Neuronal stem cell (in vitro differentiated cells): ENCODE measurements at regions not wholly inside any gene's neighbourhood (a gene's known extent, or its start where the extent isn't known, plus 50 kb on each side); places are given as distances from the start of the nearest gene placed in this dataset.

Source experiments
- DNase-seq: peaks from one replicate; pipeline ENCODE4 v3.0.0-alpha.2; 2013; ENCODE audit warnings: low spot score
- H2AFZ ChIP-seq: one replicate; pipeline ENCODE4 v1.6.1; 2013; ENCODE audit warnings: mild to moderate bottlenecking, low read length, inconsistent platforms
- H2AK5ac ChIP-seq: 2 replicates; pipeline ENCODE4 v1.6.1; 2013; ENCODE audit warnings: low read depth, mild to moderate bottlenecking, inconsistent platforms, low read length, moderate library complexity, mixed read lengths
- H2BK120ac ChIP-seq: 2 replicates; pipeline ENCODE4 v1.6.1; 2013; ENCODE audit warnings: low read depth, mild to moderate bottlenecking, inconsistent platforms, low read length, moderate library complexity, mixed read lengths
- H2BK12ac ChIP-seq: one replicate; pipeline ENCODE4 v1.6.1; 2013; ENCODE audit warnings: low read length, inconsistent platforms
- H2BK15ac ChIP-seq: 2 replicates; pipeline ENCODE4 v1.6.1; 2013; ENCODE audit warnings: mild to moderate bottlenecking, low read length, inconsistent platforms, mixed read lengths
- H2BK5ac ChIP-seq: one replicate; pipeline ENCODE4 v1.6.1; 2013; ENCODE audit warnings: inconsistent platforms, mild to moderate bottlenecking, low read length, moderate library complexity
- H3K14ac ChIP-seq: one replicate; pipeline ENCODE4 v1.6.1; 2013; ENCODE audit warnings: low read length, inconsistent platforms
- H3K18ac ChIP-seq: 2 replicates; pipeline ENCODE4 v1.6.1; 2013; ENCODE audit warnings: low read length, inconsistent platforms
- H3K23ac ChIP-seq: 2 replicates; pipeline ENCODE4 v1.6.1; 2013; ENCODE audit warnings: low read depth, mild to moderate bottlenecking, mixed read lengths, low read length, inconsistent platforms; ENCODE audit not compliant: poor library complexity
- H3K27ac ChIP-seq: replicated peaks from 3 replicates; pipeline ENCODE4 v1.5.1; 2013; ENCODE audit warnings: low read length, inconsistent platforms
- H3K27me3 ChIP-seq, 3 experiments: 2 replicates each; pipeline ENCODE4 v1.6.1; 2013; ENCODE audit warnings: low read length in 3 of 3, mild to moderate bottlenecking in 2 of 3, inconsistent platforms in 1 of 3, low read depth in 1 of 3, mixed read lengths in 1 of 3, moderate library complexity in 1 of 3; ENCODE audit not compliant: control insufficient read depth in 3 of 3, insufficient read depth in 3 of 3
- H3K36me3 ChIP-seq, 2 donors: replicated peaks in 1 of 2; 2 replicates each; pipeline ENCODE4 v1.6.1; 2013; ENCODE audit warnings: low read length in 2 of 2; ENCODE audit not compliant: control insufficient read depth in 2 of 2, insufficient read depth in 2 of 2
- H3K4ac ChIP-seq: 2 replicates; pipeline ENCODE4 v1.6.1; 2013; ENCODE audit warnings: inconsistent platforms, mild to moderate bottlenecking, low read length, moderate library complexity
- H3K4me1 ChIP-seq, 2 donors: 1 replicate in 1 of 2; 2 replicates in 1 of 2; pipeline ENCODE4 v1.6.1; 2013; ENCODE audit warnings: low read length in 2 of 2, low read depth in 1 of 2; ENCODE audit not compliant: control insufficient read depth in 2 of 2, insufficient read depth in 1 of 2
- H3K4me2 ChIP-seq: one replicate; pipeline ENCODE4 v1.6.1; 2013; ENCODE audit warnings: mild to moderate bottlenecking, low read length, inconsistent platforms; ENCODE audit not compliant: insufficient read depth, poor library complexity, severe bottlenecking
- H3K4me3 ChIP-seq, 2 donors: 2 replicates each; pipeline ENCODE4 v1.5.1; 2013; ENCODE audit warnings: low read length in 2 of 2, mild to moderate bottlenecking in 2 of 2, inconsistent platforms in 1 of 2, moderate library complexity in 1 of 2
- H3K79me1 ChIP-seq: one replicate; pipeline ENCODE4 v1.6.1; 2013; ENCODE audit warnings: low read depth, mild to moderate bottlenecking, inconsistent platforms, low read length, moderate library complexity
- H3K9ac ChIP-seq: one replicate; pipeline ENCODE4 v1.6.1; 2013; ENCODE audit warnings: mild to moderate bottlenecking, low read depth, low read length, inconsistent platforms; ENCODE audit not compliant: poor library complexity
- H3K9me3 ChIP-seq, 2 donors: replicated peaks in 1 of 2; 2 replicates each; pipeline versions ENCODE3 to v1.6.1; 2013; ENCODE audit warnings: low read length in 2 of 2, mild to moderate bottlenecking in 2 of 2, inconsistent platforms in 1 of 2, low read depth in 1 of 2, mixed read lengths in 1 of 2, moderate library complexity in 1 of 2; ENCODE audit not compliant: control insufficient read depth in 2 of 2, insufficient read depth in 1 of 2
- H4K8ac ChIP-seq: one replicate; pipeline ENCODE4 v1.6.1; 2013; ENCODE audit warnings: low read depth, mild to moderate bottlenecking, inconsistent platforms, low read length, moderate library complexity
- H4K91ac ChIP-seq: one replicate; pipeline ENCODE4 v1.6.1; 2013; ENCODE audit warnings: low read length, low read depth, mild to moderate bottlenecking, inconsistent platforms; ENCODE audit not compliant: poor library complexity
- WGBS, 2 donors: extraction: QIAGEN DNeasy Blood & Tissue Kit; methylation state at CpG; one replicate each; pipeline ENCODE4 v1.1.7; 2013; ENCODE audit warnings: missing lambda C conversion rate in 2 of 2, mixed read lengths in 1 of 2; ENCODE audit not compliant: insufficient read length in 2 of 2, insufficient replicate concordance in 1 of 2; ENCODE audit errors: extremely low coverage in 2 of 2; 5-methylcytosine and 5-hydroxymethylcytosine counted together

DNA sequence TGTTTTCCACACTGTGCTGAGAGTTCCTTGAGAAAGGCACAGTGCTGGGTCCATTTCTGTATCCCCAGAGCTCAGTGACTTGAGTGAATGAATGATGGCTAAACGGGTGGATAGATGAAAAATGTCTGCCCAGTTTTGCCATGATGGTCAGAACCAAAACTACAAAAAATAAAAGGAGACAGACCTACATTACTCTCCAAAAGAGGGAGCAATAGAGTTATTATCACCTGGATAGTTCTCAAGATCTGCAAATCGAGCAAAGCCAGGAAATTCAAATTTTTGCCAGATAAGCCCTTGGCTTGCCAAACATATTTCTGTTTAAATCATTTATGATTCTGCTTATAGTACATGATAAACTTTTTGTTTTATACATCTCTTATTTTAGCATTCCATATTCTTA lies 214.2 kb upstream of the ZNF462 start:
- Histone ChIP-seq H3K9ac (no peak overlapping the region), H3K4ac (no peak overlapping the region), H2BK120ac (no peak overlapping the region), H3K79me1 (no peaks in the 10 kb centered on the region), H3K27ac (no peak overlapping the region), H3K4me3 (no peak overlapping the region), H4K91ac (no peak overlapping the region), H2BK12ac (no peak overlapping the region), H2BK15ac (no peak overlapping the region), H2AK5ac (no peak overlapping the region), H4K8ac (no peak overlapping the region), H2AFZ (no peak overlapping the region), H3K4me2 (no peak overlapping the region), H3K36me3 (no peaks in the 10 kb centered on the region), H3K14ac (no peak overlapping the region), H3K18ac (no peak overlapping the region), H3K9me3 (no peaks in the 10 kb centered on the region), H3K27me3 (no peaks in the 10 kb centered on the region), H3K23ac (no peak overlapping the region), H2BK5ac (no peak overlapping the region), H3K4me1 (no peaks in the 10 kb centered on the region)
- no peak for DNase-seq
- no CpG with 5 or more reads among the region's 2 CpGs for WGBS, 2 donors

DNA sequence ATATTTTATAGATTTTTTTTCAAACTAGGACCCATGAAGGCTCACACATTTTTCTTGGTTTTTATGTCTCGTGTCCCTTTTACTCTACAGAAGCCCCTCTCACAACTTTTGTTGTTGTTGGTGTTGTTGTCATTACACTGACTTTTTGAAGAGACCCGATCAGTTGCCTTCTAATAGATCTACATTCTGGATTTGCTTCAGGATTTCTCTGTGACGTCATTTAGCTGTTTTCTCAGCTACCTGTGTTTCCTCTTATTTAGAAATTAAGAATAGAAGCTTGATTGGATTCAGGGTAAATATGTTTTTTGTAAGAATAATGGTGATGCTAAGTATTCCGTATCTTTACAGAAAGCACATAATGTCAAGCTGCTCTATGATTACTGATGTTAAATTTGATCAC lies 213.3 kb upstream of the ZNF462 start:
- H4K8ac ChIP-seq: no peak overlapping the region
- H3K14ac ChIP-seq: no peak overlapping the region
- no peak overlapping the region for H3K4ac ChIP-seq
- no peak overlapping the region for H2AFZ ChIP-seq
- no peaks in the 10 kb centered on the region for H3K27me3 ChIP-seq
- no peaks in the 10 kb centered on the region for H3K4me1 ChIP-seq
- no peaks in the 10 kb centered on the region for H3K9me3 ChIP-seq
- no CpG with 5 or more reads among the region's 4 CpGs for WGBS, 2 donors
- H2BK5ac ChIP-seq: no peak overlapping the region
- H3K36me3 ChIP-seq: no peaks in the 10 kb centered on the region
- H2BK12ac ChIP-seq: no peak overlapping the region
- H4K91ac ChIP-seq: no peak overlapping the region
- no peak overlapping the region for H2BK120ac ChIP-seq
- no peak overlapping the region for H3K27ac ChIP-seq
- H2BK15ac ChIP-seq: no peak overlapping the region
- no peak overlapping the region for H3K23ac ChIP-seq
- no peak overlapping the region for H3K4me2 ChIP-seq
- H2AK5ac ChIP-seq: no peak overlapping the region
- no peak overlapping the region for H3K18ac ChIP-seq
- H3K79me1 ChIP-seq: no peaks in the 10 kb centered on the region
- H3K9ac ChIP-seq: no peak overlapping the region
- H3K4me3 ChIP-seq: no peak overlapping the region
- DNase-seq: no peak

DNA sequence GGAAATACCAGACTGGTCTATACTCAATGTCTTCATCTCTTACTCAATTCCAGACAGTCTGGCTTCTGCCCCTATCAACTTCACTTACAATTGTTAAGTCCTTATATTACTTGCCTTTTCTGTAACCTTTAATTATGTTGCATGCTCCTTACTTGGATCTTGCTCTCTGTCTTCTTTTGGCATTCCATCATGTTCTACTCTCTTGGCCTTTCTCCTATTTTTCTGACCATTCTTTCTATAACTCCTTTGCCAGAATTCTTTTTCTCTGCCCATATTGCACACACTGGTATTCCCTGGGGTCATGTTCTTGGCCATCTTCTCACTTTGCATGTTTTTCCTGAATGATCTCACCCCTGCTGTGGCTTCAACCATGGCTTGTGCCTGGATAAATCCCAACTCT lies 209.8 kb upstream of the ZNF462 start:
- no peak overlapping the region for H3K4ac ChIP-seq
- H2BK120ac ChIP-seq: no peak overlapping the region
- H3K23ac ChIP-seq: no peak overlapping the region
- no peaks in the 10 kb centered on the region for H3K9me3 ChIP-seq
- no peak overlapping the region for H3K27ac ChIP-seq
- H3K27me3 ChIP-seq: no peaks in the 10 kb centered on the region
- no peak for DNase-seq
- H3K4me3 ChIP-seq: no peak overlapping the region
- H2AFZ ChIP-seq: no peak overlapping the region
- H3K36me3 ChIP-seq: no peaks in the 10 kb centered on the region
- no peak overlapping the region for H4K91ac ChIP-seq
- H3K4me1 ChIP-seq: no peaks in the 10 kb centered on the region
- no peak overlapping the region for H3K9ac ChIP-seq
- H3K18ac ChIP-seq: no peak overlapping the region
- no peak overlapping the region for H2BK5ac ChIP-seq
- H4K8ac ChIP-seq: no peak overlapping the region
- H3K4me2 ChIP-seq: no peak overlapping the region
- no peaks in the 10 kb centered on the region for H3K79me1 ChIP-seq
- no peak overlapping the region for H3K14ac ChIP-seq
- H2BK15ac ChIP-seq: no peak overlapping the region
- no peak overlapping the region for H2BK12ac ChIP-seq
- no peak overlapping the region for H2AK5ac ChIP-seq

DNA sequence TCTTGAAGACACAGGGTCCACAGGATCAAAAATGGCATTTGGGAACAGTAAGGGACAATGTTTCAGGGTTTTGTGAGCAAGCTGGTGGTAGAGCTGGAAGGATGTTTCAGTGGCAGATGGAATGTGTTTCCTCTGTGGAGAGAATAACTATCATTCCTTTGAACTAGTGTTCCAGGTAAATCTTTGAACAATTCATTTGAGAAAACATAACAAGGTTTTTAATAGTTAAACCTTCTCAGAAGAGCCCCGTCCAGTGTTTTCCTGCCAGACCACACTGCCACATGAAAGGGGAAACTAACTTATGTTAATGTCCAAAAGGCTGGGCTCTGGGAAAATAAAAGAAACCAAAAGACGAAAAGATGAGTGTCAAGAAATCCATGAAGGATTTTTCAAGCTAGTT lies 207.0 kb upstream of the ZNF462 start:
- H4K91ac ChIP-seq: no peak overlapping the region
- WGBS, 2 donors: no CpG with 5 or more reads among the region's 2 CpGs
- no peak overlapping the region for H2AK5ac ChIP-seq
- H4K8ac ChIP-seq: no peak overlapping the region
- no peak overlapping the region for H3K14ac ChIP-seq
- no peak overlapping the region for H2BK15ac ChIP-seq
- H3K4me2 ChIP-seq: no peak overlapping the region
- H3K27ac ChIP-seq: no peak overlapping the region
- no peak overlapping the region for H2BK120ac ChIP-seq
- H3K23ac ChIP-seq: no peak overlapping the region
- no peaks in the 10 kb centered on the region for H3K79me1 ChIP-seq
- no peaks in the 10 kb centered on the region for H3K4me1 ChIP-seq
- H3K9ac ChIP-seq: no peak overlapping the region
- H3K4me3 ChIP-seq: no peak overlapping the region
- no peaks in the 10 kb centered on the region for H3K9me3 ChIP-seq
- no peak for DNase-seq
- no peak overlapping the region for H3K4ac ChIP-seq
- H2BK12ac ChIP-seq: no peak overlapping the region
- H3K18ac ChIP-seq: no peak overlapping the region
- H3K36me3 ChIP-seq: no peaks in the 10 kb centered on the region
- no peak overlapping the region for H2BK5ac ChIP-seq
- H3K27me3 ChIP-seq: no peaks in the 10 kb centered on the region
- no peak overlapping the region for H2AFZ ChIP-seq
